ENCODE measurements at regions not wholly inside any gene's neighbourhood (a gene's known extent, or its start where the extent isn't known, plus 50 kb on each side); places are given as distances from the start of the nearest gene placed in this dataset.
A peak's percentile ranks its signal among the peaks of the same experiment; 100 is the strongest.

GRCh38 chr20:50258790-50259483, 68.3 kb downstream of the CEBPB start:
- DNase-seq (ENCODE audit: low read depth in 2 of 2): no peak

DNA sequence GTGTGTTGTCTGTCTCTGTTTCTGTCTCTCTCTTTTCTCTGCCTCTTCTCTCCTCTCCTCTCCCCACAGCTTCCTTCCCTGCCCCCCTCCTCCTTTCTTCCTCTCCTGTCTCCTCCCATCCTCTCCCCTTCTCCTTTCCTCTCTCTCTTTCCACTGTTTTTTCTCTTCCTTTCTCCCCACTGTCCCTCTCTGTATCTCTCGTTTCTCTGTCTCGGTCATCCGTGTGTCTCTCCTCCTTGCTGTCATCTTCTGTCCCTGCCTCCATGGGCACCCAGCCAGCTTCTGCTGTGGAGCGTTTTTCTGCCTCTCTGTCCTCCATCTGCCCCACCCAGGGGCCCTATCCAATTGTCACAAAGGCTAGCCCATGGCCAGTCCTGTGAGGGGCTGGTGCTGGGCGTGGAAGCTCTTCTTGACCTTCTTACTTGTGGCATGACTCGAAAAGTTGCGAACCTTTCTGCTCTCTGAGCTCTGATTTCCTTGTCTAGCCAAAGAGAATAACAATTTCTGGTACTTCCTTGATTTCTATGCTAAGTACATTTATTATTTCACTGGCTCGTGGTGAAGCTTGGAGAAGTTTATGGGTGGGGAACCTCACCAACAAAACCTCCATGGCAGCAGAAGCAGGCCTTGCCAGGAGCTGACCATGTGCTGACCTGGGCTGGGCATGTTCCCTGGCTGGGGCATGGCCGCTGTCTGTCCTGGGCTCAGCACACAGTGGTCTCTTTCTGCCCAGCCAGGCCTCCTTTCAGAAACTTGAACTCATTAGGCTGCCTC, 69.3 kb downstream of the CEBPB start:
- no peak for DNase-seq (ENCODE audit: low read depth in 2 of 2)

- DNase-seq (ENCODE audit: low read depth in 2 of 2): no peak
Observed at GRCh38 chr20:50260479-50261221, 70.0 kb downstream of the CEBPB start.

DNA sequence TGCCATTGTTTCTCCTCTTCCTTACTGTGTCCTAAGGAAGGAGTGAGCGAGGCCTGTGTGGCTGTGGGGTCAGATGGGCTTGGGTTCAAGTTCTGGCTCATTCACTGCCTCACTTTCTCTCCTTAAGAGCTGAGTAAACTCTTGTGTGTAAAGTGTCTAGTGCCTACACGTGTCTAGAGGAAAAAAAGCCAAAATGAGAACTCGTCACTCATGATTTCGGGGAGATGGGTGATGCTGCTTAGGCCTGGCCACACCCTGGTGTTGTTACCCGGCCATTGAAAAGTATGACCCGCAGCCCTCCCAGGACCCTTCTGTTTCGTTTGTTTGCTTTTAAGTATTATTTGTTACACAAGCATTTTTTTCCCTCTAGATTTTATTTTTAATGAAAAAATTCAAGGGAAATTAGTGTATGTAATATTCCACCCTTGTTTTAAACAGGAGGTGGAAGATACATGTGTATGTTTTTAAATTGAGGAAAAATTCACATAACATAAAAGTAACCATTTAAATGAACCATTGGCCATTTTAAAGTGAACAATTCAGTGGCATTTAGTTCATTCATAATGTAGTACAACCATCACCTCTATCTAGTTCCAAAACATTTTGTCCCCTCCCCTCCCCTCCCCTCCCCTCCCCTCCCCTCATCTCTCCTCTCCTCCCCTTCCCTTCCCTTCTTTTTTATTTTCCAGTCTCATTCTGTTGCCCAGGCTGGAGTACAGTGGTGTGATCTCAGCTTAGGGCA, 71.0 kb downstream of the CEBPB start:
- DNase-seq (ENCODE audit: low read depth in 2 of 2): no peak

DNA sequence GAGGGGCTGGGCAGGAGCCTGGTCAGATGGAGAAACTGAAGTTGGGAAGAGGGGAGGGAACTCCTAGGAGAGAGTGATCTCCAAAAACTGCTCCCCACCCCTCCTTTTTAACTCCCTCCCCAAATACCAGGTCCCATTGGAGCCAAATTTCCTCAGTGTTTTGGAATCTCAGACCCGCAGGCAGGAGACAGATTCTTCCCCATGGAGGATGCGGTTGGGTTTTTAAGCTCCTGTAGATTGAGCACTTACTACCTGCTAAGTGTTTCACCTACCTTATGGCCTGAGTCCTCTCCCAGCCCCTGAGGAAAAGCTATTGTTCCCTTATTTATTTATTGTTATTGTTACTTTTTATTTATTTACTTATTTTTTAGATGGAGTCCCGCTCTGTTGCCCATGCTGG, 73.2 kb downstream of the CEBPB start:
- no peak for DNase-seq (ENCODE audit: low read depth in 2 of 2)

DNA sequence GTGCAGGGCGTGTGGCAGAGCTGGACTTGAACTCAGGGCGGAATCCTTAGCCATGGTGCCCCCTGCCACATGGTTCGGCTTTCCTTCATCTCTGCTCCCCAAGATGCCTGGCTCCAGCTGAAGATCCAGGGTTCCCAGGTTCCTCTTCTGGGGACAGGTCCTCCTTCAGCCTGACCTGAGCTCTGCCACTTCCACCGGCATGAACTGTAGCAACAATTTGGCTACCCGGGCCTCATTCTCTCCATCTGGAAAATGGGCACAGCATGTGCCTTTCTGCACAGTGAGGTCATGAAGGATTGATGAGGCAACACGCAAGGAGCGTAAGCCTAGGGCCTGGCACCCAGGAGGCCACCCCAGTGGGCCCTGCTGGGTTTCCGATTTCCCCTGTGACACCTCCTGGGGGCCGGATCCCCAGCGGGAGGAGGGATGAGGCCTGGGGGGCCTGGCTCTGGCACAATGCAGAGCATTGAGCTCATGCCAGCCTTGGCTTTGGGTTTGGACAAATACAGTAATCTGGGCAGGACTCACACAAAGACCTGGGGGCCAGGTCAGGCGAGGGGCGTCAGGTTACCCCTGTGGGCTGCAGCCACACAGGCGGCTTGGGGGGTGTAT, 74.0 kb downstream of the CEBPB start:
- no peak for DNase-seq (ENCODE audit: low read depth in 2 of 2)

GRCh38 chr20:50265245-50265946, 74.8 kb downstream of the CEBPB start:
- DNase-seq (ENCODE audit: low read depth in 2 of 2): no peak

DNA sequence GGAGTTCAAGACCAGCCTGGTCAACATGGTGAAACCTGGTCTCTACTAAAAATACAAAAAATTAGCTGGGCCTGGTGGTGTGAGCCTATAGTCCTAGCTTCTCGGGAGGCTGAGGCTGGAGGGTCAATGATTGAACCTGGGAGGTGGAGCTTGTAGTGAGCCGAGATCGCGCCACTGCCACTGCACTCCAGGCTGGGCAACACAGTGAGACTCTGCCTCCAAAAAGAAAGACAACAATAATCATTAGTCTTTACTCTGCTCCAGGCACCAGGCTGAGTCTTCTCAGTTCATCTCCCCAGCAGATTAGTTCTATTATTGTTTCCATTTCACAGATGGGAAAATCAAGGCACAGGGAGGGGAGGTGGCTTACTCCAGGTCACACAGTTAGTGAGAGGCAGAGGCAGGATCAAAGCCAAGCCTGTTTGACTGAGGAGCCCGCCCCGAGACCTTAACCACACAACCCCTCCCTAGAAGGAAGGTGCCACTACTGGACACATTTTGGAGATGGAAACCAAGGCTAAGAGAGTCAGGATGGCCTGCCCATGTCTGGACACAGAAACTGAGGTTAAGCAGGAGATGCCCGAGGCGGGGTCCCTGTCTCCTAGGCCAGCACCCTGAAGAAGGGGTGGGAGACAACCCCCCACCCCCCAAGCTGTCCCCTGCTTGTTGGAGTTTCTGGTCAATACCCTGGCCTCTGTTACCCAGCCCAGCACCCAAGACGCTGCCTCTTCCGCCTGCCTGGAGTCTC, 75.8 kb downstream of the CEBPB start:
- no peak for DNase-seq (ENCODE audit: low read depth in 2 of 2)

DNA sequence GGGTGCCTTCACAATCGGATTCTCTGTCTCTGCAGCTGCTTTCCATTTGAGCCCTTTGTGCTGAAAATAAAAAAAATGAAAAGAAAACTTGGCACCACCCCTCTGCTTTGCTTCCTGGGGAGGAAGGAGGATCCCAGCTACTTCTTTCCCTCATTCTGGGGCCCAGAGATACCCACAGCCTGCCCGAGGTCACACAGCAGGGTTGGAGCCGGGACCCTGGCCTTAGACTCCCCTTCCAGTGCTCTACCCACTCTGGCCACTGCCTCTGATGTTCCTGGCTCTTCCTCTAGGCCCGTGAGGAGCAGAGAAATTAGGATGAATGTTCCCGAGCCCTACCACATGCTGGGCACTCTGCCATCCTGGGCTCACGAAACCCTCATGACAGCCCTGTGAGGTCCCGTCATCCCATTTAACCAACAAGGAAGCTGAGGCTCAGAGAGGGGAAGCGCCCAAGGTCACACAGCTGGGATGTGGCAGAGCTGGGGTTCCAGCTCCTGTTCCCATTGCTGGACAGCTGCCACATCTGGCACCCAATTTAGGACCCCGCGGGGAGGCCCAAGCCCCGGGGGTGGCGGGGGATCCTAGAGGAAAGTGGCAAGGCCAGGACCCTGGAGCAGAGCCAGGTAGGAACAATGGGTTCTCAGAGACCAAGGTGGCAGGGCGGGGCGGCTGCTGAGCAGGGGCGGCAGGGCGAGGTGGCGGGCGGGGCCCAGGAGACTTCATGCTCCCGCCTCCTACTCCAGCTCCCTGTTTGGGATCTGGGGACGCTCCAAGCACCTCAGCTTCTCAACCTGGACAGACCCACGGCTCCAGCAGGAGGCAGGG, 76.6 kb downstream of the CEBPB start:
- no peak for DNase-seq (ENCODE audit: low read depth in 2 of 2)

DNA sequence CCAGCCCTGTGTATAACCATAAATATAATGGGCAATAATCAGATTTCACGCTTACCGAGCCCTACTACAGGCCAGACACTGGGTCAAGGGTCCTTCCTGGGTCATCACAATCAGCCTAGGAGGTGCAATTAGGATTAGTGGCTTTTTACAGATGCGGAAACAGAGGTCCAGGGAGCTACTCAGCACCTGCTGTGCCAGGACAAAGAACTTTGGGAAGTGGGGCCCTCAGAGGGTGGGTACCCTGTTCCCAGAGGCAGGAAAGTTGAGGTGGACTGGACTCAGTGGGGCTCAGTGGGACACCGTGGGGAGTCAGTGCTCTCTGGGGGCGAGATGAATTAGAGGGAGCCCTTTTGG, 77.2 kb downstream of the CEBPB start:
- DNase-seq (ENCODE audit: low read depth in 2 of 2): no peak

DNA sequence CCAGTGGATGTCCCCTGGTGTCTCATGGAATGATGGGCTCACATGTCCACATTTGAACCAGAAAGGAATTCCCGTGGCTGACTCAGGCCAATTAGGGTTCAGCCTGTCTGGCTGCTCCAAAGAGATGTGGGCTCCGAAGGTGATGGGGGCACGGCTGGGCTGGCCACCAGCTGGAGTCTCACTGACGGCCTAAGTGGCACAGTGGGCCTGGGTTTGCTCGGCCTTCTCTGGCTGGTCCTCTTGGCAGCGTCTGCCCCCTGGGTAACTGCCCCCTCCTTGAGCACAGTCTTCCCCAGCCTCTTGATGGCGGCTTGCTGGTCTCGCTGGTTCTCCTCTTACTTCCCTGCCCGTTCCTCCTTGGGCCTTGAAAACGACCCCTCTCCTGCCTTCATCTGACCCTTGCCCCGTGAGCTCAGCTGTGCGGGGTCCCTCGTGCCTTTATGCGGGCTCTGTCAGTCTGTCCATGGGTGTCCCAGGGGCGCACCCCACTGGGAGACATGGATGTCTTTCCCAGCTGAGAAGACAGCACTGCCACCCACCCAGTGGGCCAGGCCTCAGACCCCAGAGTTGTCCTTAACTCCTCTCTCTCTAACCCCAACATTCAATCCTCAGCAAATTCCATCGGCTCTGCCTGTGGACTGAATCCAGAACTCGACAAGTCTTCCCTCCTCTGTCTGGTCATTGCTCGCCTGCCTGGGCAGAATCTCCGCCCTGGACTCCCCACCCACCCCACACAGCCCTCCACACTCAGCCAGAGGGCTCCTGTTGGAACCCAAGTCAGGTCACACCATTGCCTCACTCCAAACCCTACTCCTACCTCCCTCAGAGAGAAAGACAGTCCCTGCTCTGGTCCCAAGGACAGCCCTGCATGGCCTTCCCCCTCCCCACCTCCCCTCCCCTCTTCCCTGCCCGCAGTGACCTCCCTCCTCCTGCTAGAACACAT, 78.7 kb downstream of the CEBPB start:
- no peak for DNase-seq (ENCODE audit: low read depth in 2 of 2)

DNA sequence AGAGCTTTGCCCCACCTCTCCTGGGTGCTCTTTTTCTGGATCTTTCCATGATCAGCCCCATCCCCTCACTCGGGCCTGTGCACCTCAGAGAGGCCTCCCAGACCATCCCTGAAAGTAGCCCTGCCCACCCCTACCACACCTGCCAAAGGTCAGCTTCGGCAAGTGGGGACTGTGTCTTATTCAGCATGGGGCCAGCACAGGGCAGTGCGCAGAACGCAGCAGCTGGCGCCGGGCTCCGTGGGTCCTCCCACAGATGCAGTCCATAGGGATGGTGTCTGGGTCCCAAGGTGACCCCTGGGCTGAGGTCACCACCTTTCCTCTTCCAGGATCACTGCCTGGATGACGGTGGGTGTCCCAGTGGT, 79.4 kb downstream of the CEBPB start:
- no peak for DNase-seq (ENCODE audit: low read depth in 2 of 2)

DNA sequence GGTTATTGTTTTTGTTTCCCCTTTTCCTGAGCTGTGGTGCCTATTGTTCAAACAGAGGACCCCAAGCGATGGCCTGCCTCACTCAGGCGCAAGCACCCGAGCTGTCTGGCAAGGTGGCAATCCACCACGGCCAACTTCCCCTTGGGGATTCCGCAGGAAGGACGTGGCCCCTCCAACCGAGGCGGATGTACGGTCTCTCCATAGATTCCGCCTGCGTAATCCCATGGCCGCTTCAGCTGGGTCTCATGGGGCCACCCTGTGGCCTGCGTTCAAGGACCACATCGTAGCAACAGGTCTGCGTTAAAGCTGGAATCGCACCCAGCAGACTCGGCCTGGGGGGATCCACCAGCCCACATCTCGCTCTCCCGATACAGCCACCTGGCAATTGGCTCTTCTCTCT, 79.9 kb downstream of the CEBPB start:
- DNase-seq (ENCODE audit: low read depth in 2 of 2): peak; percentile 35 to 36

DNA sequence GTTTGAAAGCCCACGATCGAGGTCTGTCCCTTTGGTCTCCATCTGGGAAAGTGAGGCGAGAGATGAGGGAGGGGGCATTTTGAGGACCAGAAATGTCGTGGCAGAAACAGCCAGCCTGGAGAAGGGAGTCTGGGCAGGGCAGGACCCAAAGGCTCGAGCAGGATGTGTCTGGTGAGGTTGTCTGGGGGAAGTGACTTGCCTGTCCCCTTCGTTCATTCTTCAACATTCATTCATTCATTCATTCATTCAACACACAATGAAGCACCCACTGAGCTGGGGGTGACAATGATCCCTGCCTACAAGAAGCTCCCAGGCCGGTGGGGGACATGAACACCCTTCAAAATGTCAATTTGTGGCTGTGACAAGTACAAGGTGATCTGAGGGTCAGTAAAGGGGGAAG, 80.5 kb downstream of the CEBPB start:
- DNase-seq (ENCODE audit: low read depth in 2 of 2): no peak

DNA sequence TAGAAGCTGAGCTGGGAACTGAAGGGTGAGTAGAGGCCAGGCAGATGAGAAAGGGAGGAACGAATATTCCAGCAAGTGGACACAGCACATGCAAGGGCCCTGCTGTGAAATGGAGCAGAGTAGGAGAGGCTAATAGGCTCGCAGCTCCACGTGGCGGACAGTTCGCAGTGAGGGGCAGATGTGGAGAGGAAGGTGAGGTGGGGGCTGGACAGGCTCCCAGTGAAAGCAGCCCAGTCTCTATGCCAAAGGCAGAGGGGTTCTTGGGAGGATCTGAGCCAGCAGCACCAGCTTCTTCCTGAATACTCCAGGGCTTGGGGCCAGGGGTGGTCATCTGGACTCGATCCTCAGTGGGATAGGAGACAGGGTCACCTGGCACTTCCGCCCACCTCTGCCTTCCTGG, 81.0 kb downstream of the CEBPB start:
- DNase-seq (ENCODE audit: low read depth in 2 of 2): no peak

DNA sequence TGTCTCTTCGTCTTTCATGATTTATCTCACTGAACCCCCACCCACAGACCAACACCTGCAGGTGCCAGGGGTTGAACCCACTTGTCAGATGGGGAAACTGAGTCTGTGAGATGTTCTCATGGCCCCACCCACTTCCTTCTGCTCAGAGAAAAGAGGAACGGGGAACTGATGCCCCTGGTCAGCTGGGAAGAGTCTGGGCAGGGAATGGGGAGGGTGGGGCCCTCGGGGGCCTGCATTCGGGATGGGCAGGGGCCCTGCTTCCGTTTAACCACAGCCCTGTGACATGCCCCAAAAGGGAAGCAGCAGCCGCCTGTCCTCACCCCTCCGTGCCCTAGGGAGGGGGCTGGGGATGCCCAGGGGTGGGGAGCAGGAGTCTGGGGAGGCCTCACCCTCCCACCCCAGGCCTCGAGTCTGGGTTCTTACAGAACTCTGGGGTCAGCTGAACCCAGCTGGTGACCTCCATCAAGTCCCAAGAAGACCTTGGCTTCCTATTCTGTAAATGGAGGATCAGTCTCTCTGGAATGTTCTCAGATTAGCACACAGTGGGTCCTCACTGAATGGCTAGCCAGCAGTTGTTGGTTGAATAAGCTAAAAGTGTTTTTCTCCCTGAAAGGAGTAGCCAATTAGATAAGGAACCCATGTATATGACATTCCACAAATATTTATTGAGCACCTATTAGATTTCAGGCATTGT, 81.5 kb downstream of the CEBPB start:
- no peak for DNase-seq (ENCODE audit: low read depth in 2 of 2)

DNA sequence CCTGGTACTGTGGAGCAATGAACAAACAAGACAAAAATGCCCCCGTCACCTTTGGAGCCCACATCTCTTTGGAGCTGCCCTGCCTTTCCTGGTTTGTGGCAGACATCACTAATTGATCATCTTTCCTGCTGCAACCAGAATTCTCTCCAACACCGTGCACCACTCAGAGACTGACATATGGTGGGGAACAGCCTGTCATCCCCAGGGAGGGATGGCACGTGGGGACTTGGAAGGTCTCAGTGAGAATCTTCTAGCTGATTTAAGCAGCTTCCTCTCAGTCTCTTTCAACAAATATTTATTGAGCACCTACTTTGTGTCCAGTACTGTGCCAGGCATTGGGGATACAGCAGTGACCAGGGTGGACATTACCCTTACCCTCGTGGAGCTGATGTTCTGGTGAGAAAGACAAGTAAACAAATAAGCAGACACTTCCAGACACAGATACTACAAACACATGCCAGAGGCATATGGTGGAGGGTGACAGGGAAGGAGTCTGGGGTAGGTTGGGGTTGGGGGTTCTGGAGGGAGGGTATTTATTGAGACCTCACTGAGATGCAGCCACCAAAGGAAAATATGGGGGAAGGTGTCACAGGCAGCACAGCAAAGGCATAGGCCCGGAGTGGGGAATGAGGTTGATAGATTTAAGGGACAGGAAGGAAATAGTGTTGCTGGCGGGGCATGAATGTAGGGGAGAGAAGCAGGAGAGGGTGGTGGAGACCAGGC, 82.3 kb downstream of the CEBPB start:
- peak in 1 of 2 donors; percentile 12 for DNase-seq (ENCODE audit: low read depth in 2 of 2)

Measured in dermis microvascular lymphatic vessel endothelial cell (primary cell).